ENCODE measurements at regions not wholly inside any gene's neighbourhood (a gene's known extent, or its start where the extent isn't known, plus 50 kb on each side); places are given as distances from the start of the nearest gene placed in this dataset.

- WGBS, 2 experiments (ENCODE audit: extremely low coverage in 1 of 2, insufficient coverage in 1 of 2, insufficient read length in 1 of 2, insufficient replicate concordance in 2 of 2, low coverage in 1 of 2, low lambda C conversion rate in 2 of 2, missing lambda C conversion rate in 1 of 2) = 91% methylated on average over 6 of the region's 6 CpGs; no CpG with 5 or more reads in 1 of the 2 experiments
- peaks cover 5 to 20% (median 10%) of the 10 kb centered on the region in 4 experiments; a peak in 4 of 7 replicates for H3K4me1 ChIP-seq (replicated peaks in 1 of 4; ENCODE audit: control insufficient read depth in 3 of 4, insufficient read depth in 4 of 4, low read length in 3 of 4)
- H3K36me3 ChIP-seq (ENCODE audit: control insufficient read depth in 2 of 4, insufficient read depth in 4 of 4, low read length in 3 of 4) = no peaks in the 10 kb centered on the region
- no peak overlapping the region for H3K14ac ChIP-seq (ENCODE audit: insufficient read length)
- no peak for FAIRE-seq
- no peak overlapping the region for H3K27ac ChIP-seq (ENCODE audit: low read depth, low read length)
- no peak overlapping the region for H2BK12ac ChIP-seq (ENCODE audit: low read depth, low read length)
- CTCF ChIA-PET (ENCODE audit: partially characterized antibody) = no interaction called here
- H2AK5ac ChIP-seq (ENCODE audit: low read depth, low read length) = no peak overlapping the region
- no peak for DNase-seq (ENCODE audit: low read depth in 1 of 2, low spot score in 2 of 2)
- no peak overlapping the region for H3K4ac ChIP-seq (replicated peaks; ENCODE audit: insufficient read length, low read depth, low read length)
- no peaks in the 10 kb centered on the region; a peak in 1 of 7 replicates for H3K27me3 ChIP-seq (replicated peaks in 1 of 4; ENCODE audit: control insufficient read depth in 3 of 4, extremely low read depth in 1 of 4, insufficient read depth in 3 of 4, low read length in 3 of 4)
- no peak overlapping the region for H3K4me3 ChIP-seq (ENCODE audit: extremely low read depth in 1 of 4, insufficient read depth in 2 of 4, low read depth in 3 of 4, low read length in 4 of 4)
- H3K9ac ChIP-seq (replicated peaks in 1 of 4; ENCODE audit: extremely low read depth in 1 of 4, low read depth in 3 of 4, low read length in 3 of 4) = no peak overlapping the region
- TF ChIP-seq HDAC2 (IDR thresholded peaks at IDR 0.05; ENCODE audit: borderline replicate concordance in 1 of 2, low read depth in 2 of 2, low read length in 2 of 2) (no peak), CREB1 (IDR thresholded peaks at IDR 0.05) (no peak), RXRA (IDR thresholded peaks at IDR 0.05; ENCODE audit: insufficient read depth, low read depth, low read length) (no peak), EZH2 (IDR thresholded peaks at IDR 0.05; ENCODE audit: low read depth, low read length, severe bottlenecking) (no peak), CEBPB (IDR thresholded peaks at IDR 0.05; ENCODE audit: low read depth, low read length) (no peak), CBX8 (IDR thresholded peaks at IDR 0.05; ENCODE audit: borderline replicate concordance, low read depth, low read length) (no peak), CBX5 (IDR thresholded peaks at IDR 0.05; ENCODE audit: low read depth, low read length) (no peak)
- no peak overlapping the region for H3K18ac ChIP-seq (ENCODE audit: extremely low read depth, low read length)
- H4K5ac ChIP-seq (ENCODE audit: insufficient read length, low read depth, low read length) = no peak overlapping the region
- no peaks in the 10 kb centered on the region for H4K20me1 ChIP-seq (replicated peaks in 1 of 2; ENCODE audit: control insufficient read depth in 1 of 2, insufficient read depth in 2 of 2, low read length in 2 of 2)
- H3K79me1 ChIP-seq (ENCODE audit: low read depth, low read length) = no peaks in the 10 kb centered on the region
- POLR2A ChIA-PET (ENCODE audit: partially characterized antibody) = interaction anchor here (0.7 to 1.5 kb wide), 2 partner anchors 53 to 326 kb away, joined by 3 read pairs; no protein-coding TSS in a partner anchor
- no peak overlapping the region for H4K8ac ChIP-seq (ENCODE audit: extremely low read depth, insufficient read depth, low read length)
- H3K23me2 ChIP-seq (ENCODE audit: low read depth, low read length) = no peaks in the 10 kb centered on the region; the same call in 1 of the 2 replicates
- no peaks in the 10 kb centered on the region for H3K79me2 ChIP-seq (ENCODE audit: control insufficient read depth in 1 of 2, insufficient read depth in 2 of 2, low read length in 2 of 2)
- no peak overlapping the region for H2BK120ac ChIP-seq (replicated peaks; ENCODE audit: low read depth, low read length)
- no peak overlapping the region for H2AFZ ChIP-seq (ENCODE audit: low read length)
- H2BK15ac ChIP-seq (ENCODE audit: low read length) = no peak overlapping the region
- no peak overlapping the region for H2BK5ac ChIP-seq (ENCODE audit: low read depth, low read length)
- H3K56ac ChIP-seq (replicated peaks; ENCODE audit: insufficient read length, low read depth, low read length) = no peak overlapping the region
- no peak overlapping the region for H4K91ac ChIP-seq (replicated peaks; ENCODE audit: insufficient read length, low read length)
- no peak overlapping the region for H2BK20ac ChIP-seq (ENCODE audit: low read length)
- no peaks in the 10 kb centered on the region for H3K9me3 ChIP-seq (ENCODE audit: insufficient read depth in 2 of 2, low read depth in 1 of 2, low read length in 1 of 2)
- H3K4me2 ChIP-seq (ENCODE audit: insufficient read depth in 1 of 2, low read depth in 2 of 2, low read length in 2 of 2) = no peak overlapping the region
- no peak overlapping the region for H3K23ac ChIP-seq (ENCODE audit: insufficient read length)
Observed at GRCh38 chr9:96133321-96134021, 168.5 kb downstream of the HSD17B3 start.
